SK-N-SH treated with all-trans-retinoic acid at 6 μM for 48 hours (cell line): ENCODE measurements at regions not wholly inside any gene's neighbourhood (a gene's known extent, or its start where the extent isn't known, plus 50 kb on each side); places are given as distances from the start of the nearest gene placed in this dataset.

ENCODE experiments used
- ATAC-seq: fragments of 200-7000 bp; cut with Tn5 transposase; 3 replicates; pipeline ENCODE4 v1.9.1; 2020; ENCODE audit warnings: mild to moderate bottlenecking, moderate library complexity
- ARNTL ChIP-seq: fragments of 450-650 bp; formaldehyde crosslinking; IDR thresholded peaks from 2 replicates; pipeline ENCODE4 v1.5.0; 2020; ENCODE audit warnings: low read depth, mild to moderate bottlenecking, moderate library complexity, borderline replicate concordance
- BACH2 ChIP-seq: fragments of 250-450 bp; sonication (Bioruptor Pico); IDR thresholded peaks from 2 replicates; pipeline ENCODE4 v1.9.0; 2021; ENCODE audit warnings: mild to moderate bottlenecking, borderline replicate concordance
- CSDC2 ChIP-seq: fragments of 250-450 bp; sonication (Bioruptor Pico); IDR thresholded peaks from 2 replicates; pipeline ENCODE4 v1.5.0; 2020; ENCODE audit warnings: mild to moderate bottlenecking, moderate library complexity
- ESRRG ChIP-seq: fragments of 250-450 bp; sonication (Bioruptor Pico); IDR thresholded peaks from 2 replicates; pipeline ENCODE4 v1.6.1; 2021; ENCODE audit warnings: mild to moderate bottlenecking
- ISL1 ChIP-seq: fragments of 250-450 bp; sonication (Bioruptor Pico); IDR thresholded peaks from 2 replicates; pipeline ENCODE4 v2.1.2; 2022; ENCODE audit warnings: mild to moderate bottlenecking, moderate library complexity
- OSR1 ChIP-seq: fragments of 250-450 bp; sonication (Bioruptor Pico); IDR thresholded peaks from 2 replicates; pipeline ENCODE4 v1.8.0; 2022; ENCODE audit warnings: moderate library complexity, mild to moderate bottlenecking, inconsistent platforms
- PPARA ChIP-seq: fragments of 250-450 bp; sonication (Bioruptor Pico); IDR thresholded peaks from 2 replicates; pipeline ENCODE4 v1.5.0; 2020; ENCODE audit warnings: mild to moderate bottlenecking, borderline replicate concordance
- SNAI2 ChIP-seq: fragments of 250-450 bp; sonication (Bioruptor Pico); IDR thresholded peaks from 2 replicates; pipeline ENCODE4 v1.5.0; 2020; ENCODE audit warnings: mild to moderate bottlenecking, moderate library complexity
- TOX ChIP-seq: fragments of 250-450 bp; sonication (Bioruptor Pico); IDR thresholded peaks from 2 replicates; pipeline ENCODE4 v1.8.0; 2021; ENCODE audit warnings: mild to moderate bottlenecking, moderate library complexity, borderline replicate concordance
- ZC3H10 ChIP-seq: fragments of 250-450 bp; sonication (Bioruptor Pico); IDR thresholded peaks from 2 replicates; pipeline ENCODE4 v1.5.1; 2021; ENCODE audit warnings: mild to moderate bottlenecking, moderate library complexity
- ZFP3 ChIP-seq: fragments of 250-450 bp; sonication (Bioruptor Pico); IDR thresholded peaks from 2 replicates; pipeline ENCODE4 v1.5.0; 2020; ENCODE audit warnings: mild to moderate bottlenecking, moderate library complexity
- ZFP30 ChIP-seq: fragments of 450-650 bp; formaldehyde crosslinking; IDR thresholded peaks from 2 replicates; pipeline ENCODE4 v1.5.0; 2022; ENCODE audit warnings: mild to moderate bottlenecking, moderate library complexity
- ZNF565 ChIP-seq: fragments of 450-650 bp; formaldehyde crosslinking; conservative IDR thresholded peaks from 2 replicates; pipeline ENCODE4 v1.5.0; 2020; ENCODE audit warnings: low read depth, mild to moderate bottlenecking, moderate library complexity
- ZNF70 ChIP-seq: fragments of 450-650 bp; formaldehyde crosslinking; IDR thresholded peaks from 2 replicates; pipeline ENCODE4 v1.5.0; 2020; ENCODE audit warnings: mild to moderate bottlenecking, moderate library complexity
- TF ChIP-seq, protein P1 (sequence below): fragments of 250-450 bp; sonication (Bioruptor Pico); IDR thresholded peaks from 2 replicates; pipeline ENCODE4 v1.5.1; 2020; ENCODE audit warnings: low read depth, mild to moderate bottlenecking, moderate library complexity
- TF ChIP-seq, protein P2 (sequence below): fragments of 250-450 bp; sonication (Bioruptor Pico); IDR thresholded peaks from 2 replicates; pipeline ENCODE4 v1.8.0; 2020; ENCODE audit warnings: mild to moderate bottlenecking, moderate library complexity, borderline replicate concordance
- TF ChIP-seq, protein P3 (sequence below): fragments of 250-450 bp; sonication (Bioruptor Pico); IDR thresholded peaks from 2 replicates; pipeline ENCODE4 v1.8.0; 2021; ENCODE audit warnings: low read depth, mild to moderate bottlenecking, moderate library complexity, borderline replicate concordance
- TF ChIP-seq, protein P4 (sequence below): fragments of 250-450 bp; sonication (Bioruptor Pico); IDR thresholded peaks from 2 replicates; pipeline ENCODE4 v1.5.0; 2020; ENCODE audit warnings: mild to moderate bottlenecking, moderate library complexity

DNA sequence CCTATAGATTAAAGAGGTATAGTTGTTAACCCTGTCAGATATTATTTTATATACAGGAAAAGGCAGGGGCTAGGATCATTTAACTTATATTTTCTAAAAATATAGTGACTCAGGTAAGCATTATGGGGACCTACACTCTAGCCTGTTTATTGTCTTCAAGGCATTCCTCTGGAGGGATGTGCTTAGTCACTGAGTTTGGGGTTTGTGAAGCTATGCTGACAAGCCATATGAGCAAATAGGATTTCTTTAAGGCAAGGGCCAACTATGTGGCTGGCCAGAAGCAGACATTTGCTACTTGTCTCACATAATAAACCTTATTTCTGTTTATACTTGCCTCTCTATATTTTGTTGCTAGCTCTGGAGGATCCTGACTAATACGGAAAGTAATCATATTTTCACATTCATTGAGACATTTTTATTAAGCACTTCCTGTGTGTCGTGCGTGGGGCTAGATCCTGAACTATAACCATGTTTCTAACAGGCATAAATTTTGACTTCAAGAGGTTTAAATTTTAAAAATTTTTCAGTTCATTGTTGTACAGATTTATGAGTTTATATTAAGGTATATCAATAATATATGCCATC is 153.4 kb downstream of the OTOL1 start (continued):
- TF ChIP-seq, protein P1, sequence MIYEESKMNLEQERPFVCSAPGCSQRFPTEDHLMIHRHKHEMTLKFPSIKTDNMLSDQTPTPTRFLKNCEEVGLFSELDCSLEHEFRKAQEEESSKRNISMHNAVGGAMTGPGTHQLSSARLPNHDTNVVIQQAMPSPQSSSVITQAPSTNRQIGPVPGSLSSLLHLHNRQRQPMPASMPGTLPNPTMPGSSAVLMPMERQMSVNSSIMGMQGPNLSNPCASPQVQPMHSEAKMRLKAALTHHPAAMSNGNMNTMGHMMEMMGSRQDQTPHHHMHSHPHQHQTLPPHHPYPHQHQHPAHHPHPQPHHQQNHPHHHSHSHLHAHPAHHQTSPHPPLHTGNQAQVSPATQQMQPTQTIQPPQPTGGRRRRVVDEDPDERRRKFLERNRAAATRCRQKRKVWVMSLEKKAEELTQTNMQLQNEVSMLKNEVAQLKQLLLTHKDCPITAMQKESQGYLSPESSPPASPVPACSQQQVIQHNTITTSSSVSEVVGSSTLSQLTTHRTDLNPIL (CRISPR knock-in tag): no peak
- TF ChIP-seq ZNF565 (CRISPR knock-in tag): no peak

DNA sequence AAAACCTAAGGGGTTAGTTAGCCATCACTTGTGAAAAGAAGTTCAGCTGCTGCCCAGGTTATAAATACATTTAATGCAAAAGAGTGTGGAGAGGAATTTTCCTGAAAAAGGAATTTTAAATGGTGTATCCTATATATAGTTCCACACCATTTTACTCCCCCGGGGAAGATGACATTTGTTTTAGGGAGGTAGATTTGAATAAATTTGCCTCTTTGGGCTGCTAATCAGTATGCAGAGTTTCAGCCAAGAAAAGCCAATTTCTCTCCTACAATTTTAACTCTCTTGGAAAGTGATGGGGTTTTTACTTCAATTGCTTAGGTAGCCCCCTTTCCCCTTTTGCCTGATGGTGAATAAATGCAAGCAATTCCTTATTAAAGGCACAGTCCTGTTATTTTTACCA is 161.2 kb downstream of the OTOL1 start:
- ATAC-seq: no peak
- TF ChIP-seq ESRRG (CRISPR knock-in tag) (no peak), PPARA (CRISPR knock-in tag) (no peak), OSR1 (no peak), ZNF70 (CRISPR knock-in tag) (no peak), ISL1 (CRISPR knock-in tag) (no peak), ZC3H10 (CRISPR knock-in tag) (no peak)
- TF ChIP-seq, protein P2, sequence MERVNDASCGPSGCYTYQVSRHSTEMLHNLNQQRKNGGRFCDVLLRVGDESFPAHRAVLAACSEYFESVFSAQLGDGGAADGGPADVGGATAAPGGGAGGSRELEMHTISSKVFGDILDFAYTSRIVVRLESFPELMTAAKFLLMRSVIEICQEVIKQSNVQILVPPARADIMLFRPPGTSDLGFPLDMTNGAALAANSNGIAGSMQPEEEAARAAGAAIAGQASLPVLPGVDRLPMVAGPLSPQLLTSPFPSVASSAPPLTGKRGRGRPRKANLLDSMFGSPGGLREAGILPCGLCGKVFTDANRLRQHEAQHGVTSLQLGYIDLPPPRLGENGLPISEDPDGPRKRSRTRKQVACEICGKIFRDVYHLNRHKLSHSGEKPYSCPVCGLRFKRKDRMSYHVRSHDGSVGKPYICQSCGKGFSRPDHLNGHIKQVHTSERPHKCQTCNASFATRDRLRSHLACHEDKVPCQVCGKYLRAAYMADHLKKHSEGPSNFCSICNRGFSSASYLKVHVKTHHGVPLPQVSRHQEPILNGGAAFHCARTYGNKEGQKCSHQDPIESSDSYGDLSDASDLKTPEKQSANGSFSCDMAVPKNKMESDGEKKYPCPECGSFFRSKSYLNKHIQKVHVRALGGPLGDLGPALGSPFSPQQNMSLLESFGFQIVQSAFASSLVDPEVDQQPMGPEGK (CRISPR knock-in tag): no peak
- TF ChIP-seq, protein P3, sequence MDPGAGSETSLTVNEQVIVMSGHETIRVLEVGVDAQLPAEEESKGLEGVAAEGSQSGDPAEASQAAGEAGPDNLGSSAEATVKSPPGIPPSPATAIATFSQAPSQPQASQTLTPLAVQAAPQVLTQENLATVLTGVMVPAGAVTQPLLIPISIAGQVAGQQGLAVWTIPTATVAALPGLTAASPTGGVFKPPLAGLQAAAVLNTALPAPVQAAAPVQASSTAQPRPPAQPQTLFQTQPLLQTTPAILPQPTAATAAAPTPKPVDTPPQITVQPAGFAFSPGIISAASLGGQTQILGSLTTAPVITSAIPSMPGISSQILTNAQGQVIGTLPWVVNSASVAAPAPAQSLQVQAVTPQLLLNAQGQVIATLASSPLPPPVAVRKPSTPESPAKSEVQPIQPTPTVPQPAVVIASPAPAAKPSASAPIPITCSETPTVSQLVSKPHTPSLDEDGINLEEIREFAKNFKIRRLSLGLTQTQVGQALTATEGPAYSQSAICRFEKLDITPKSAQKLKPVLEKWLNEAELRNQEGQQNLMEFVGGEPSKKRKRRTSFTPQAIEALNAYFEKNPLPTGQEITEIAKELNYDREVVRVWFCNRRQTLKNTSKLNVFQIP: no peak

DNA sequence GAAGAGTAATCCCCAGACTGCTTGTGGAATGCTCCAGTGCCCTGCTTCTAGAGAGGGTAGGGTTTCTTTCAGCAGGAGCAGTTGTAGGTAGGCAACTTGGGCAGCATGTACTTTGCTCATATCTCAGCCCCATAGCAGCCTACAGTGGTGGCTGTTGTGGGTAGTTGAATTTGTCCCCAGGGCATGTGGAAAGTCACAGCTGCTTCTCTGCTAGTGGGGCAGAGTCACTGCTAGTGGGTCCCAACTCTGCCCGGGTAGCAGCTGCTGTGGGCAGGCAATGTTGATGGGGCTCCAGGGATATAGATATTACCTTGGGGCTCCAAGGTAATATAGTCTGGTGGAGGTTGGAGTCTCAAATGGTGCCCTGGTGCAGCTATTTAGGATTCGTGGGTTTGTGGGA is 174.5 kb downstream of the OTOL1 start:
- no peak for TF ChIP-seq TOX (CRISPR knock-in tag)
- no peak for TF ChIP-seq ARNTL (CRISPR knock-in tag)
- TF ChIP-seq, protein P4, sequence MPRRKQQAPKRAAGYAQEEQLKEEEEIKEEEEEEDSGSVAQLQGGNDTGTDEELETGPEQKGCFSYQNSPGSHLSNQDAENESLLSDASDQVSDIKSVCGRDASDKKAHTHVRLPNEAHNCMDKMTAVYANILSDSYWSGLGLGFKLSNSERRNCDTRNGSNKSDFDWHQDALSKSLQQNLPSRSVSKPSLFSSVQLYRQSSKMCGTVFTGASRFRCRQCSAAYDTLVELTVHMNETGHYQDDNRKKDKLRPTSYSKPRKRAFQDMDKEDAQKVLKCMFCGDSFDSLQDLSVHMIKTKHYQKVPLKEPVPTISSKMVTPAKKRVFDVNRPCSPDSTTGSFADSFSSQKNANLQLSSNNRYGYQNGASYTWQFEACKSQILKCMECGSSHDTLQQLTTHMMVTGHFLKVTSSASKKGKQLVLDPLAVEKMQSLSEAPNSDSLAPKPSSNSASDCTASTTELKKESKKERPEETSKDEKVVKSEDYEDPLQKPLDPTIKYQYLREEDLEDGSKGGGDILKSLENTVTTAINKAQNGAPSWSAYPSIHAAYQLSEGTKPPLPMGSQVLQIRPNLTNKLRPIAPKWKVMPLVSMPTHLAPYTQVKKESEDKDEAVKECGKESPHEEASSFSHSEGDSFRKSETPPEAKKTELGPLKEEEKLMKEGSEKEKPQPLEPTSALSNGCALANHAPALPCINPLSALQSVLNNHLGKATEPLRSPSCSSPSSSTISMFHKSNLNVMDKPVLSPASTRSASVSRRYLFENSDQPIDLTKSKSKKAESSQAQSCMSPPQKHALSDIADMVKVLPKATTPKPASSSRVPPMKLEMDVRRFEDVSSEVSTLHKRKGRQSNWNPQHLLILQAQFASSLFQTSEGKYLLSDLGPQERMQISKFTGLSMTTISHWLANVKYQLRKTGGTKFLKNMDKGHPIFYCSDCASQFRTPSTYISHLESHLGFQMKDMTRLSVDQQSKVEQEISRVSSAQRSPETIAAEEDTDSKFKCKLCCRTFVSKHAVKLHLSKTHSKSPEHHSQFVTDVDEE (CRISPR knock-in tag): no peak
- no peak for TF ChIP-seq ZC3H10 (CRISPR knock-in tag)
- TF ChIP-seq, protein P2 (CRISPR knock-in tag): no peak
- TF ChIP-seq CSDC2 (CRISPR knock-in tag): no peak
- TF ChIP-seq ESRRG (CRISPR knock-in tag): no peak
- TF ChIP-seq ZFP3 (CRISPR knock-in tag): no peak
- TF ChIP-seq PPARA (CRISPR knock-in tag): no peak
- no peak for TF ChIP-seq ZFP30 (CRISPR knock-in tag)
- TF ChIP-seq SNAI2 (CRISPR knock-in tag): no peak
- no peak for TF ChIP-seq BACH2
- ATAC-seq: no peak

DNA sequence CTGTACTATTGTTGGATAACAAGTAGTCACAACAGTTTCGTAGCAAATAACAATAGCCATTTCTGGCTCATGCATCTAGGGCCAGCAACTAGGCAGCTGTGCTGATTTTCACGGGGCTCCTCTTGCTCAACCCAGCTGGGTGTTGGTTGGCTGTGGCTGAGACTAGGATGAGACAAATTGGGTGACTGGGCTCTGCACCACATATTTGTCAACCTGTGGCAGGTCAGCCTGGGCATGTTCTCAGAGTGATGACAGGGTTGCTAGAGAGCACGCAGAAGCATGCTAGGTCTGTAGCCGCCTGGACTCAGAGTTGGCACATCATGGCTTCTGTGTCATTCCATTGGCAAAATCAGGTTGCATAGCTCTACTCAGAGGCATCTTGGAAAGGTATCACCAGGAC is 175.9 kb downstream of the OTOL1 start:
- ATAC-seq: no peak
- TF ChIP-seq, protein P1 (CRISPR knock-in tag): no peak
- TF ChIP-seq ISL1 (CRISPR knock-in tag): no peak
- no peak for TF ChIP-seq ZNF565 (CRISPR knock-in tag)
